ENCODE measurements at regions not wholly inside any gene's neighbourhood (a gene's known extent, or its start where the extent isn't known, plus 50 kb on each side); places are given as distances from the start of the nearest gene placed in this dataset.

DNA sequence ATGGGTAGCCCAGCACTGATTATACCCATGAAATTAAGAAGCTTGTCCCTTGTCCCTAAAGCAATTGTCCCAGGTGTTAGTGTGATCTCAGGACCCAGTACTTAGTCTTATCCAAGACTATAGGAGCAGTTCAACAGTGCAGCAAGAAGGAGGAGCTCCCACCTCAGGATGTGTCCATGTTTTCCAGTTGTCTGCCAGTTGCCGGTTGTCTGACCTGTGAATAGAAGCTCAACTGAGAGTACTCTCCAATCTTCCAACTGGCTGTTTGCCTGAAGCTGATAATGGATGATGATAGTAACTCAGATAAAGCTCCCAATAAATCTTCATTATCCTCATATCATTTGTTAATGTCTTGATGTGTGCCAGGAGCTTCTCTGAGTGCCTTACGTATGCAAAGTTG is 107.2 kb upstream of the HTR2A start:
- TF ChIP-seq, protein P1, sequence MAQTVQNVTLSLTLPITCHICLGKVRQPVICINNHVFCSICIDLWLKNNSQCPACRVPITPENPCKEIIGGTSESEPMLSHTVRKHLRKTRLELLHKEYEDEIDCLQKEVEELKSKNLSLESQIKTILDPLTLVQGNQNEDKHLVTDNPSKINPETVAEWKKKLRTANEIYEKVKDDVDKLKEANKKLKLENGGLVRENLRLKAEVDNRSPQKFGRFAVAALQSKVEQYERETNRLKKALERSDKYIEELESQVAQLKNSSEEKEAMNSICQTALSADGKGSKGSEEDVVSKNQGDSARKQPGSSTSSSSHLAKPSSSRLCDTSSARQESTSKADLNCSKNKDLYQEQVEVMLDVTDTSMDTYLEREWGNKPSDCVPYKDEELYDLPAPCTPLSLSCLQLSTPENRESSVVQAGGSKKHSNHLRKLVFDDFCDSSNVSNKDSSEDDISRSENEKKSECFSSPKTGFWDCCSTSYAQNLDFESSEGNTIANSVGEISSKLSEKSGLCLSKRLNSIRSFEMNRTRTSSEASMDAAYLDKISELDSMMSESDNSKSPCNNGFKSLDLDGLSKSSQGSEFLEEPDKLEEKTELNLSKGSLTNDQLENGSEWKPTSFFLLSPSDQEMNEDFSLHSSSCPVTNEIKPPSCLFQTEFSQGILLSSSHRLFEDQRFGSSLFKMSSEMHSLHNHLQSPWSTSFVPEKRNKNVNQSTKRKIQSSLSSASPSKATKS (CRISPR knock-in tag; IDR thresholded peaks at IDR 0.05): no peak
- no peak for TF ChIP-seq SOX5 (CRISPR knock-in tag; IDR thresholded peaks at IDR 0.05; ENCODE audit: borderline replicate concordance)
- no peak for TF ChIP-seq CHCHD3 (CRISPR knock-in tag; IDR thresholded peaks at IDR 0.05)
- TF ChIP-seq, protein P2, sequence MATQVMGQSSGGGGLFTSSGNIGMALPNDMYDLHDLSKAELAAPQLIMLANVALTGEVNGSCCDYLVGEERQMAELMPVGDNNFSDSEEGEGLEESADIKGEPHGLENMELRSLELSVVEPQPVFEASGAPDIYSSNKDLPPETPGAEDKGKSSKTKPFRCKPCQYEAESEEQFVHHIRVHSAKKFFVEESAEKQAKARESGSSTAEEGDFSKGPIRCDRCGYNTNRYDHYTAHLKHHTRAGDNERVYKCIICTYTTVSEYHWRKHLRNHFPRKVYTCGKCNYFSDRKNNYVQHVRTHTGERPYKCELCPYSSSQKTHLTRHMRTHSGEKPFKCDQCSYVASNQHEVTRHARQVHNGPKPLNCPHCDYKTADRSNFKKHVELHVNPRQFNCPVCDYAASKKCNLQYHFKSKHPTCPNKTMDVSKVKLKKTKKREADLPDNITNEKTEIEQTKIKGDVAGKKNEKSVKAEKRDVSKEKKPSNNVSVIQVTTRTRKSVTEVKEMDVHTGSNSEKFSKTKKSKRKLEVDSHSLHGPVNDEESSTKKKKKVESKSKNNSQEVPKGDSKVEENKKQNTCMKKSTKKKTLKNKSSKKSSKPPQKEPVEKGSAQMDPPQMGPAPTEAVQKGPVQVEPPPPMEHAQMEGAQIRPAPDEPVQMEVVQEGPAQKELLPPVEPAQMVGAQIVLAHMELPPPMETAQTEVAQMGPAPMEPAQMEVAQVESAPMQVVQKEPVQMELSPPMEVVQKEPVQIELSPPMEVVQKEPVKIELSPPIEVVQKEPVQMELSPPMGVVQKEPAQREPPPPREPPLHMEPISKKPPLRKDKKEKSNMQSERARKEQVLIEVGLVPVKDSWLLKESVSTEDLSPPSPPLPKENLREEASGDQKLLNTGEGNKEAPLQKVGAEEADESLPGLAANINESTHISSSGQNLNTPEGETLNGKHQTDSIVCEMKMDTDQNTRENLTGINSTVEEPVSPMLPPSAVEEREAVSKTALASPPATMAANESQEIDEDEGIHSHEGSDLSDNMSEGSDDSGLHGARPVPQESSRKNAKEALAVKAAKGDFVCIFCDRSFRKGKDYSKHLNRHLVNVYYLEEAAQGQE (IDR thresholded peaks at IDR 0.05; ENCODE audit: borderline replicate concordance in 1 of 2, low read depth in 1 of 2, low read length in 2 of 2): no peak

All from HepG2 (cell line).